HL-60 (cell line): ENCODE measurements at regions not wholly inside any gene's neighbourhood (a gene's known extent, or its start where the extent isn't known, plus 50 kb on each side); places are given as distances from the start of the nearest gene placed in this dataset.

Experiments
- DNase-seq, 2 experiments: peaks; one replicate each; pipeline ENCODE4 v3.0.0-alpha.2; 2010 to 2020; ENCODE audit warnings: low read depth in 1 of 2, low spot score in 1 of 2
- H3K27ac ChIP-seq: fragments of 250-450 bp; sonication (Bioruptor Pico); replicated peaks from 2 replicates; pipeline ENCODE4 v1.5.1; 2020; ENCODE audit warnings: mild to moderate bottlenecking, moderate library complexity
- H3K27me3 ChIP-seq: fragments of 250-450 bp; sonication (Bioruptor Pico); 2 replicates; pipeline ENCODE4 v1.5.1; 2021; ENCODE audit warnings: mild to moderate bottlenecking, moderate library complexity; ENCODE audit not compliant: insufficient read depth, poor library complexity, severe bottlenecking
- H3K4me3 ChIP-seq: replicated peaks from 2 replicates; pipeline ENCODE4 v1.5.1; 2011; ENCODE audit warnings: mild to moderate bottlenecking, control low read depth, low read length; ENCODE audit not compliant: insufficient read depth
- GABPA ChIP-seq: IDR thresholded peaks from 2 replicates; pipeline ENCODE4 v1.6.1; 2012; ENCODE audit warnings: low read depth
- POLR2AphosphoS5 ChIP-seq: IDR thresholded peaks from 2 replicates; pipeline ENCODE4 v1.6.1; 2012; ENCODE audit warnings: low read depth
- REST ChIP-seq: IDR thresholded peaks from 2 replicates; pipeline ENCODE4 v1.6.1; 2012; ENCODE audit warnings: low read depth; ENCODE audit not compliant: insufficient replicate concordance
- SPI1 ChIP-seq: IDR thresholded peaks from 2 replicates; pipeline ENCODE4 v1.6.1; 2012; ENCODE audit warnings: low read depth, mild to moderate bottlenecking, borderline replicate concordance
- TF ChIP-seq, protein P1 (sequence below): IDR thresholded peaks from one replicate; pipeline ENCODE4 v1.5.1; 2011; ENCODE audit warnings: low read length, control low read depth, inconsistent platforms; ENCODE audit not compliant: insufficient read depth

GRCh38 chr2:57563015-57563414 is 483.6 kb upstream of the VRK2 start:
- TF ChIP-seq REST, result no peak
- TF ChIP-seq GABPA, result no peak
- no peak for TF ChIP-seq SPI1
- TF ChIP-seq, protein P1, sequence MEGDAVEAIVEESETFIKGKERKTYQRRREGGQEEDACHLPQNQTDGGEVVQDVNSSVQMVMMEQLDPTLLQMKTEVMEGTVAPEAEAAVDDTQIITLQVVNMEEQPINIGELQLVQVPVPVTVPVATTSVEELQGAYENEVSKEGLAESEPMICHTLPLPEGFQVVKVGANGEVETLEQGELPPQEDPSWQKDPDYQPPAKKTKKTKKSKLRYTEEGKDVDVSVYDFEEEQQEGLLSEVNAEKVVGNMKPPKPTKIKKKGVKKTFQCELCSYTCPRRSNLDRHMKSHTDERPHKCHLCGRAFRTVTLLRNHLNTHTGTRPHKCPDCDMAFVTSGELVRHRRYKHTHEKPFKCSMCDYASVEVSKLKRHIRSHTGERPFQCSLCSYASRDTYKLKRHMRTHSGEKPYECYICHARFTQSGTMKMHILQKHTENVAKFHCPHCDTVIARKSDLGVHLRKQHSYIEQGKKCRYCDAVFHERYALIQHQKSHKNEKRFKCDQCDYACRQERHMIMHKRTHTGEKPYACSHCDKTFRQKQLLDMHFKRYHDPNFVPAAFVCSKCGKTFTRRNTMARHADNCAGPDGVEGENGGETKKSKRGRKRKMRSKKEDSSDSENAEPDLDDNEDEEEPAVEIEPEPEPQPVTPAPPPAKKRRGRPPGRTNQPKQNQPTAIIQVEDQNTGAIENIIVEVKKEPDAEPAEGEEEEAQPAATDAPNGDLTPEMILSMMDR, result no peak
- TF ChIP-seq POLR2AphosphoS5, result no peak
- Histone ChIP-seq H3K4me3 (no peak overlapping the region), H3K27me3 (no peaks in the 10 kb centered on the region), H3K27ac (no peak overlapping the region)
- DNase-seq, result no peak

DNA sequence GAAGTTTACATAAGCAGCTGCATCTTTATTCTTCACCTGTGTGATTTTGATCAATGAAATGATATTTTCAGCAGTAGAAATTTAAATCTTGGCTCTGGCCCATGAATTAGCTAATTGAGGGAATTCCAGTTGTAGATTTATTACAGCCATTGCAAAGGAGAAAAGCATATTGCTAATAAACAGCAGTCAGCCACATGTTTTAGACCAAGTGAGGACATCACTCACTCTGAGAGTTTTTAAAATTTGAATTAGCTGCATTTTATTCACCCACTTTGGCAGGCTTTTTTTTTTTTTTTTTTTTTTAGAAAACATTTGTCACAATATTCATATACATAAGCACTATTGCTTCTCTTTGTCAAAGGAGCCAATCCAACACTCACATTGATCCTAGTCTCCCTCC is 479.4 kb upstream of the VRK2 start:
- TF ChIP-seq, protein P1, result no peak

GRCh38 chr2:57569396-57569795 is 477.2 kb upstream of the VRK2 start:
- H3K4me3 ChIP-seq, result no peak overlapping the region
- DNase-seq, result no peak
- no peaks in the 10 kb centered on the region for H3K27me3 ChIP-seq
- TF ChIP-seq SPI1, result no peak
- no peak overlapping the region for H3K27ac ChIP-seq

More for the DNA sequence above, 479.4 kb upstream of the VRK2 start:
- H3K27ac ChIP-seq, result no peak overlapping the region
- no peak for DNase-seq
- no peak overlapping the region for H3K4me3 ChIP-seq
- H3K27me3 ChIP-seq, result no peaks in the 10 kb centered on the region

GRCh38 chr2:57570961-57571360 is 475.6 kb upstream of the VRK2 start:
- Histone ChIP-seq H3K27ac (no peak overlapping the region), H3K4me3 (no peak overlapping the region), H3K27me3 (no peaks in the 10 kb centered on the region)
- no peak for TF ChIP-seq POLR2AphosphoS5
- no peak for TF ChIP-seq GABPA
- TF ChIP-seq, protein P1, result no peak
- TF ChIP-seq SPI1, result no peak
- no peak for TF ChIP-seq REST
- DNase-seq, result no peak
